NCI-H1417 treated with DMSO at 0.1 percent for 48 hours (cell line): ENCODE measurements at regions not wholly inside any gene's neighbourhood (a gene's known extent, or its start where the extent isn't known, plus 50 kb on each side); places are given as distances from the start of the nearest gene placed in this dataset.
"Not testable (repeated sequence)": the region's sequence is repeated elsewhere in the genome, so short reads cannot be mapped to it uniquely, and the experiment has no call there.

ENCODE experiments used
- DNase-seq: peaks from one replicate; lab custom pipeline; 2025; lab: John Stamatoyannopoulos, UW

GRCh38 chr4:28082686-28083390 lies 1222.2 kb downstream of the STIM2 start:
- DNase-seq: no peak

- no peak for DNase-seq
Measured at GRCh38 chr4:28092610-28093009, 1232.0 kb downstream of the STIM2 start.

- DNase-seq: peak; percentile 68
Measured at GRCh38 chr4:28093071-28093470, 1232.4 kb downstream of the STIM2 start.

GRCh38 chr4:28101583-28101982 lies 1240.9 kb downstream of the STIM2 start:
- no peak for DNase-seq

- no peak for DNase-seq
Measured at GRCh38 chr4:28105271-28105859, 1244.7 kb downstream of the STIM2 start.

GRCh38 chr4:28106155-28106554 lies 1245.5 kb downstream of the STIM2 start:
- DNase-seq: no peak

GRCh38 chr4:28109801-28110200 lies 1249.2 kb downstream of the STIM2 start:
- no peak for DNase-seq

GRCh38 chr4:28112691-28113335 lies 1252.2 kb downstream of the STIM2 start:
- not testable (repeated sequence) for DNase-seq

GRCh38 chr4:28113586-28113985 lies 1252.9 kb downstream of the STIM2 start:
- not testable (repeated sequence) for DNase-seq

GRCh38 chr4:28116526-28117083 lies 1256.0 kb downstream of the STIM2 start:
- DNase-seq: not testable (repeated sequence)

- DNase-seq: no peak
Measured at GRCh38 chr4:28117084-28117682, 1256.5 kb downstream of the STIM2 start.

GRCh38 chr4:28146191-28146590 lies 1285.5 kb downstream of the STIM2 start:
- DNase-seq: no peak

GRCh38 chr4:28148221-28148620 lies 1287.6 kb downstream of the STIM2 start:
- DNase-seq: no peak

GRCh38 chr4:28149762-28150161 lies 1289.1 kb downstream of the STIM2 start:
- no peak for DNase-seq

GRCh38 chr4:28151314-28151713 lies 1290.7 kb downstream of the STIM2 start:
- DNase-seq: no peak

- DNase-seq: no peak
Measured at GRCh38 chr4:28167411-28167810, 1306.8 kb downstream of the STIM2 start.

GRCh38 chr4:28176942-28177341 lies 1316.3 kb downstream of the STIM2 start:
- no peak for DNase-seq

- DNase-seq: no peak
Measured at GRCh38 chr4:28177641-28178040, 1317.0 kb downstream of the STIM2 start.

GRCh38 chr4:28179126-28179525 lies 1318.5 kb downstream of the STIM2 start:
- no peak for DNase-seq

GRCh38 chr4:28209371-28209924 lies 1348.8 kb downstream of the STIM2 start:
- no peak for DNase-seq

- DNase-seq: no peak
Measured at GRCh38 chr4:28211676-28212470, 1351.2 kb downstream of the STIM2 start.
